ENCODE measurements at regions not wholly inside any gene's neighbourhood (a gene's known extent, or its start where the extent isn't known, plus 50 kb on each side); places are given as distances from the start of the nearest gene placed in this dataset.

DNA sequence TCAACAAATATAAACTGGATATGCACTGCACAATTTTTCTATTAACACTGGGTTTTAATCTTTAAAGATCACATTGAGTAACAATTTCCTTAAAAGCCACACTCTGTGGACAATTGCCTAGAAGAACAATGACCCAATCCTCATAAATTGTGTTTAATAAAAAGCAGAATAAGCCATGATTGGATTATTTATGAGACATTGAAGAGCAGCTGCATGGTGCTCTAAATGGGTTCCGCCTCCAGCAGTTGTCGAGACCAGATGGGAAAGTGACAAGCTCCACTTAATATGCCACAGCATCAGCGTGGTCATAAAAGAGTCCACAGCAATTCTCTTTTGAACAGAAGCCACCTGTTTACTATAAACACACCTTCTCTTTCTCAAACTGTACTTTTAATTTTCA, 635.2 kb upstream of the FRG1 start:
- no peak for DNase-seq
- no peak for ATAC-seq
- intact Hi-C loops (cut with micrococcal nuclease) = no loop called here

DNA sequence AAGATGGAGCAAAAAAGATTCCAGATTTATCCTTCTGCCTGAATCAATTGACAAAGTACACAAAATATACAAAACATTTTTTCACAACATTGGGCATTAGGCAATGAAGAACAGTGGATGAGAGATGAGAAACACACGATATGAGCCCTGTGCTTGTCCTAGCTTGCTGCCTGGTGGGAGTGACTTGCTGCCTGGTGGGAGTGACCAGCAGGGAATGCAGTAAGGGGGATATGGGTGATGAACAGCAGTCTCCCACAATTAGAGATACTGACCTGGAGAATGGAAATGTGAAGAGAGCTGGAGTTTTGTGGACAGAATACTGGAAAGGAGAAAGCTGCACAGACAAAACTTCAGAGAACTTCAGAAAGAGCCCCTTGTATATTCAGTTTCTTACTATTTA, 629.4 kb upstream of the FRG1 start:
- ATAC-seq (no peak), DNase-seq (no peak)
- intact Hi-C loops (cut with micrococcal nuclease) = no loop called here

DNA sequence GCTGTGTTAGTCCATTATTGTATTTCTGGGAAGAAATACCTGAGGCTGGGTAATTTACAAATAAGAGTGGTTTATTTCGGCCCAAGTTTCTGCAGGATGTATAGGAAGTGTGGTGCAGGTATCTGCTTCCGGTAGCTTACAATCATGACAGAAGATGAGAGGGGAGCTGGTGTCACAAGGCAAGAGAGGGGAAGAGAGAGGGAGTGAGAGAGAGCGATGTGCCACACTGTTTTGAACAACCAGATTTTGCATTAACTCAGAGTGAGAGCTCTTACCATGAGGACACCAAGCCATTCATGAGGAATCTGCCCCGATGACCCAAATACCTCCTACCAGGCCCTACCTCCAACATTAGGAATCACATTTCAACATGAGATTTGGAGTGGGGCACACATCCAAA, 627.6 kb upstream of the FRG1 start:
- DNase-seq = no peak
- intact Hi-C loops (cut with micrococcal nuclease) = no loop called here
- ATAC-seq = no peak

DNA sequence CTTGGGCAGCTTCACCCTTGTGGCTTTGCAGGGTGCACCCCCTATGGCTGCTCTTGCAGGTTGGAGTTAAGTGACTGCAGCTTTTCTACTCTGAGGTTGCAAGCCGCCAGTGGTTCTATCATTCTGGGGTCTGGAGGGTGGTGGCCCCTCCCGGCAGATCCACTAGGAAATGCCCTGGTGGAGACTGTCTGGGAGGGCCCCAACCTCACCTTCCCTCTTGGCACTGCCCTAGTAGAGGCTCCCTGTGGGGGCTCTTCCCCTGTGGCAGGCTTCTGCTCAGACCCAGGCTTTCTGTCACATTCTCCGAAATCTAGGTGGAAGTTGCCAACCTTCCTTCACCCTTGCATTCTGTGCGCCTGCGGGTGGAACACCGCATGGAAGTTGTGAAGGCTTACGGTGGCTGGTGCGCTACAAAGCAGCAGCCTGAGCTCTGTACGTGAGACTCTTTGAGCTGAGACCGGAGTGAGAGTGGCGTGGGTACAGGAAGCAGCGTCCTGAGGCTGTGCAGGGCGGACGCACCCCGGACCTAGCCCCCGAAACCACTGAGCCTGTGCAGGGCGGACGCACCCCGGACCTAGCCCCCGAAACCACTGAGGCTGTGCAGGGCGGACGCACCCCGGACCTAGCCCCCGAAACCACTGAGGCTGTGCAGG, 626.7 kb upstream of the FRG1 start:
- ATAC-seq (no peak), DNase-seq (no peak)
- intact Hi-C loops (cut with micrococcal nuclease) = no loop called here

DNA sequence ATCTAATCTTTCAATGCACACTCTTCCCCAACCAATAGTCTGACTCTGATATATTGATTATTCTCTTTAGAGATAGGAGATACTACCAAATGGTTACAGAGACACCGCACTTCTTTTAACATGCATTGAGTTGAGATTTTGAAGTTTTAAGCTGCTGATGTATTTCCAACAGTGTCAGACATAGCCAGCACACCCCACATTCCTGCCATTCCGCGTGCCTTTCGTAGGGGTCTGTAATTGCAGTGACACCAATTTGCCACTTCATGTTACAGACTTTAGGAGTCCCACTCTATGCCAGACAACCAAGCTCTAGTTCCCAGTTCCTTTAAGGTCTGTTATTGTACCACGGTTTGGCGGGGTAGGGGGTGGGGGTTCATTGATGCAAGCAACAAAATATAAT, 618.2 kb upstream of the FRG1 start:
- intact Hi-C loops (cut with micrococcal nuclease) = no loop called here
- DNase-seq (no peak), ATAC-seq (no peak)

DNA sequence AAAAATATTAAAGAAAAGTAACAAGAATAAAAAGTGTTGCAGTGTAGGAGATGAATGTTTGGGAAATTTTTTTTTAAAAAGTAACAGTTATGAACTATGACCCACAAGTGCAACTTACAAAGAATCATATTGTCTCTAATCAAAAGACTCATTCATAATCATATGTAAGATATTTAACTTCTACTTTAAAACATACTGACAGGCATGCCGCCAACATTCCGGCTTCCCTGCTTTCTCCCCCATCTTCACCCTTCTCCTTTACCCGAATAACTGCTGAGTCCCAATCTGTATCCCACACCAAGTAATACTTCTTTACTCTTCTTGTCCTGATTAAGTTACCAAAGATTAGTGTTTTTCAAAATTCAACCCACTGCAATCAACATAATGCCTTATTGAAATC, 598.8 kb upstream of the FRG1 start:
- intact Hi-C loops (cut with micrococcal nuclease) = no loop called here
- no peak for DNase-seq
- no peak for ATAC-seq

DNA sequence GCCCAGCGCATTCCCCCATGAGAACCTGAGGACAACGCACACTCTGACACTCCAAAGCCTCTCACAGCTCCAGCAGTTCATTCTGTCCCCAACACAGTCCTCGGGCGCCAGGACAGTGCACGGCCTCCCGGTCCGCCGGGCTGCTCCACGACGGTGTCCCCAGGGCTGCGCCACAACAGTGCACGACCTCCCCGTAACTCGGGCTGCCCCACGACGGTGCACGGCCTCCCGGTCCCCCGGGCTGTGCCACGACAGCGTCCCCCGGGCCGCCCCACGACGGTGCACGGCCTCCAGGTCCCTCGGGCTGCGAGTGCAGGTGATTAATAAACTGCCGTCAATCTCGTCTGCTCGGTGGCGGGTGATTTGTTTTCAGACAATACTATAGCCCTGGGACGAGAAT, 585.1 kb upstream of the FRG1 start:
- intact Hi-C loops (cut with micrococcal nuclease) = no loop called here
- ATAC-seq = no peak
- no peak for DNase-seq

DNA sequence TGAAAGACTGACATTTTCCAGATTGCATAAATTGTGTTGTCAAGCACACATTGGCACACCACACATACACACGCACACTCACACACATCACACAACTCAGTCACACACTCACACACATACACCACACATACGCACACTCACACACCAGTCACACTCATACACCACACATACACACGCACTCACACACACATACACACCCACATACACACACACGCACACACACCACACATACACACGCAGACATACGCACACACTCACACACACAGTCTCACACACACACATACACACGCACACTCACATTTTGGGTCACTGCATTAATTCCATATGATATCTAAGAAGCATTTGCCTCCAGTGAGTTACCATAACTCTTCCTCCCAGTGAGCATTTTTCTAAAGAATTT, 578.3 kb upstream of the FRG1 start:
- intact Hi-C loops (cut with micrococcal nuclease) = no loop called here
- DNase-seq (no peak), ATAC-seq (no peak)

DNA sequence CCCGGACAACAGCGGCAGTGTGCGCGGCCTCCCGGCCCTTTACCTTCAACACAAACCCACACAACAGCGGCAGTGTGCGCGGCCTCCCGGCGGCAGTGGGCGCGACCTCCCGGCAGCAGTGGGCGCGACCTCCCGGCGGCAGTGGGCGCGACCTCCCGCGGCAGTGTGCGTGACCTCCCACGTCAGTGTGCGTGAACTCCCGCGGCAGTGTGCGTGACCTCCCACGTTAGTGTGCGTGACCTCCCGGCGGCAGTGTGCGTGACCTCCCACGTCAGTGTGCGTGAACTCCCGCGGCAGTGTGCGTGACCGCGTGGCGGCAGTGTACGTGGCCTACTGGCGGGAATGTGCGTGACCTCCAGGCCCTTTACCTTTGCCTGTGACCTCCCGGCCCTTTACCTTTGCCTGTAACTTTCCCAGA, 576.6 kb upstream of the FRG1 start:
- intact Hi-C loops (cut with micrococcal nuclease) = no loop called here
- no peak for ATAC-seq
- DNase-seq = no peak

DNA sequence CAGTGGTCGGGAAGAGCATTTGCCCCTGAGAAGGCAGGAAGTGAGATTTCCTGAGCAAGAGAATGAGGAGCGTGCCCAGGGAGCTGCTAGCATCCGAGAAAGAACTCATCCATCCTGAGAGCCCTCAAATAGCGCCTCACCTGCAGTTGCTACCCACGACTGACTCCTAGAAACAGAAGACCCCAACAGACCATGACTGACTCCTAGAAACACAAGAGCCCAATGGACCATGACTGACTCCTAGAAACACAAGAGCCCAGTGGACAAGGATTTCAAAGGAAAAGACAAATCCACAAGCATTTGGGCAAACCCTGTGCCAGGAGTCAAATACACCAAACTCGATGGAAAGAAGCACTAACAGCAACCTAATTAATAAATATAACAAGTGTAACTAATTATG, 575.2 kb upstream of the FRG1 start:
- no peak for DNase-seq
- intact Hi-C loops (cut with micrococcal nuclease) = no loop called here
- no peak for ATAC-seq

DNA sequence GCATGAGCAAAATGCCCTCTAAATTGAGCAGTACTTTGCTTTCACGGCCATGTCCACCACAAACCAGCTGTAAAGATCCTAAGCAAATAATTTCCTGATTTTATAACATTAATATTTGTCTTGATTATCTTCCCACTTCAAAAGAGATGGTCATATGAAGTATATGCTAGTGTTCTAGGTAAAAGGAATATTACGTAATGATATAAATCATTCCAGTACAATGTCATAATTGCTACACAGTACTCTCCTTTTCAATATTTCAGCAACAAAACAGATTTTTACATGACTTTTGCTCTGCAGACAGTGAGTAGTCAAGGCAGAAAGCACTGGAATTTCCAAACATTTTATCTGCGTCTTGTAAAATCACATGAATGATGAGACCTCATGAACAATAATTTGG, 572.8 kb upstream of the FRG1 start:
- intact Hi-C loops (cut with micrococcal nuclease) = no loop called here
- ATAC-seq (no peak), DNase-seq (no peak)

DNA sequence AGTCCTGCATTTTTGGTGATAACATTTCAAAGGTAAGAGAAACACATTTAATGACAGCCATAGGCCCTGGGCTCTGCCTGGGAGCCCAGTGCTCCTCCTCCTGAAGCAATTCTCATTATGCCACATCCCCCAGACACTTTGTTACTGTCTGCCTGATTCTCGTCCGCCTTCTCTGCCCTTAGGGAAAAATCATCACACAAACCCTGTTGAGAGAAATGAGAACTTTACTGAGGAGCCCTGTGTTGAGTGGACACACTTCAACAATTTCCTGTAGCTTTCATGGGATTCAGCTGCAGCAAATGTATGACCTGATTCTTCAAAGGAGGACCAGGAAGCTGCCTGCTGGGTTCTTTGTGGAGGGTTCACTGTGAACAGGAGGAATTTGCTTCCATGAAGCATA, 566.5 kb upstream of the FRG1 start:
- DNase-seq (no peak), ATAC-seq (no peak)
- intact Hi-C loops (cut with micrococcal nuclease) = no loop called here

DNA sequence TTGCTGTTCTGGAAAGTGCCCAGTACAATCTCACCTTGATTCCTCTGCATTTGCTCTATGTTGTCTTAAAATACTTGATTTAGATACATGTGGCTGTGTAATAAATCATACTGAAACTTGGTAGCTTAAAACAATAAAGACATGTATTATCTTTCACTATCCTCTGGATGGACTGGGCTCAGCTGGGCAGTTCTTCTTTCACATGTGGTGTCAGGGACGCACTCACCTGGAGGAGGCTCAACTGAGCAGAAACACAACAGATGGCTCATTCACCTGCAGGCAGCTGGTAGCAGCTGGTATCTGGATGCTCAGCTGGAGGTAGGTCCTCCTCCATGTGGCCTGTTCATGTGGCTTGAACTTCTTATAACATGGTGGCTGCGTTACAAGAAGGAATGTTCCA, 563.8 kb upstream of the FRG1 start:
- DNase-seq (no peak), ATAC-seq (no peak)
- intact Hi-C loops (cut with micrococcal nuclease) = no loop called here

DNA sequence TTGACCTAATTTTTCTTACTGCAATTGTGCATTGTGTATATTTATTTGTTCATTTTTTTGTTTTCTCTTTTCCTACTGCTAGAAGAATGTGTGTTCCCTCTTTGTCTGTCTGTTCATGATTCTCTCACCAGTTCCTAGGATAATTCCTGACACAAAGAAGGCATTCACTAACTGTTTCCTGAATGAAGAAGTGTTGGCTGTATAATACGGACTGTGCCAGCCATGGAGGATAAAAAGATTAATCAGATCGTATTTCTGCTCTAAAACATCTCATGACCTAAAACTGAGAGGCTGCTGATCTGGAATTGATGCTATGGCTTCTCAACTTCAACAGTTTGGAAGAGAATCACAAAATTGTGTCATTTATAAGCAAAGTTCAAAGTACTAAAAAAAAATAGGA, 563.1 kb upstream of the FRG1 start:
- ATAC-seq (no peak), DNase-seq (no peak)
- intact Hi-C loops (cut with micrococcal nuclease) = no loop called here

DNA sequence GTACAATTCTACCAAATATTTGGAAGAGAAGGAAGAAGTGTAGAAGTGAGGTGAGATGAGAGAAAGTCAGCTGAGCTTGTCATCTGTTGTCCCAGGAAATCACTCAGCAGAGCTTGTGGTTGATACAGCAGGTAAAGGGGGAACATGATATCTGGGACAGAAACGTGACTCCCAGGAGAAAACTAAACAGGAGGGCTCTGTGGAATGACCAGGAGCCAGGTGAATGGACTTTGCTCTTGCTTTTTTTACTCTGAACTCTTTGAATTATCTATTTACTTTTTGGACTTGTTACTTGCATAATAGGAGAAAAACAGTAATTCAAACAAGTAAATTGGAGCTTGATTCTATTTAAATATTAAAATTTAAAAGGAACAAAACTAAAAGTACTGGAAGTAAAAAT, 555.6 kb upstream of the FRG1 start:
- no peak for ATAC-seq
- DNase-seq = no peak
- intact Hi-C loops (cut with micrococcal nuclease) = no loop called here

DNA sequence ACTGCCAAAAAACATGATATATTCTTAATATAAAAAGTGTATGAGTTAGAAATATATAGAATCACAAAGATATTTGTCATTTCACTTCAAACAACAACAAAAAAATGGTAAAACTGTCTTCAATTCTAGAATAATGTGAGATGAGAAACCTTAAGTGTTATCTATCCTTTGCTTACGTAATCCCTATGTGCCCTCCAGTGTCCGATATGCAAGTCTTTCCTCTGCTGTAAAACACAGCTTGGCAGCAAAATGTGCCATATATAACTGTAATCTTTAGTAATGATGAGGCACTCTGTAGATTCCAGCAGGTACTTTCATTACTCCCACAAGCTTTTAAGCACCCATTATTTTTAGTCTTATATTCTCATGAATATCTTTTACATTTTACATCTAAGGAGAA, 555.1 kb upstream of the FRG1 start:
- ATAC-seq (no peak), DNase-seq (no peak)
- intact Hi-C loops (cut with micrococcal nuclease) = no loop called here

DNA sequence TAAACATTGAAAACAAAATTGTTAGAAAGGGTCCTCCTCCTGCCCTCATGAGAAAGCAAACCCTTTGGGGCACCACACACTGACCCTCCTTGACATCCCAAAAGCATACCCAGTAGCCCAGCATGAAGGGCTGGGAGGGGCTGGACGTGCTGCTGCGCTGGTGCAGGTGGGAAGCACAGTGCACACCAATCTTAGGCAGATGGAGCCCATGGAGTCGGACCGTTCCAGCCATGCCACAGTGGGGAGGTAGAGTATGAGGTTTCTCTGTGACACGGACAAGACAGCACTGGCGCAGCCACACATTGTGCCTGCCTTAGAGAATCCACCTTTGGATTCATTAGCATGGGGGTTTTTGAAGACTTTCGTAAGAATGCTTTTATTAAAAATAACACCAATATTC, 544.2 kb upstream of the FRG1 start:
- DNase-seq (no peak), ATAC-seq (no peak)
- intact Hi-C loops (cut with micrococcal nuclease) = no loop called here

DNA sequence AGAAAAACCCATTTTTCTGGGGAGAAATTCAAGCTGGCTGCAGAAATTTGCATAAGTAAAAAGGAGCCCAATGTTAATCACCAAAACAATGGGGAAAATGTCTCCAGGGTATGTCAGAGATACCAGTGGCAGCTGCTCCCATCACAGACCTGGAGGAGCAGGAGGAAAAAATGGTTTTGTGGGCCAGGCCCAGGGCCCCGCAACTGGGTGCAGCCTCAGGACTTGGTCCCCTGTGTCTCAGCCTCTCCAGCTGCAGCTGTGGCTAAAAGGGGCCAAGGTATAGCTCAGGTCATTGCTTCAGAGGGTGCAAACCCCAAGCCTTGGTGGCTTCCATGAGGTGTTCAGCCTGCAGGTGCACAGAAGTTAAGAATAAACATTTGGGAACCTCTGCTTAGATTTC, 536.4 kb upstream of the FRG1 start:
- intact Hi-C loops (cut with micrococcal nuclease) = no loop called here
- no peak for ATAC-seq
- no peak for DNase-seq

DNA sequence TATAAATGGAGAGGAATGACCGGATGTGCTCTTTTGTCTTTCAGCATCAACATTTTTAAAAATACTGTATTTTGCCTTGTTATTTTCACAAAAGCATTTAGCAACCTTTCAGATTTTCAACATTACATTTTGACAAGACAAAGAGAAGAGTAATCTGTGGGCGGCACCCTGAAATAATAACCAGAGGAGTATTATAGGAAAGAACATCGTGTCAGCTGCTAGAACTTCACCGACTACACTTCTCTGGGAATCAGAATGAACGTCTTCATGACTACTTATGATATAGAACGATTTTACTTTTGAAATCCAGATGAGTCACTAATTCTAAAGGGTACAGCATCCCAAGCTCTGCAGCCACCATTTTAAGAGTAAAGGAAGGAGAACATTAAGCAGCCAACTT, 531.5 kb upstream of the FRG1 start:
- intact Hi-C loops (cut with micrococcal nuclease) = no loop called here
- ATAC-seq (no peak), DNase-seq (no peak)

DNA sequence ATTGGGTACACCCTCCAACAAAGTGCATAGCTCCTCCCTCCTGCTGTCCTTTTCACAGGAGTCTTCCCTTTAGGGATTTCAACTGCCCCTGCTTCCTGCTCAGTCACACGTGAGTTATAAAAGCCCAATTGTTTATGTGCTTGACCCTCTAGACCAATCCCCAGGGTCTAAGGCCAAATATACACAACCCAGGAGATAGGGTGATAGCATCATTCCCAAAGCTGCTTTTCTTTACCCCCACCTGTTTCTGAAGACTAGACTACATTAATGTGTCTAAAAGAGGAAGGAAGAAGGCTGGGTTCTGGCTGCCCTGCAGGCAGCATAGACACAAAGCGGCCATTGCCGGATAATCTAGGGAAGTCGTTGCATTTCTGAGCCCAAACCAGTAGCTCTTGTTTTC, 526.7 kb upstream of the FRG1 start:
- ATAC-seq = no peak
- intact Hi-C loops (cut with micrococcal nuclease) = no loop called here
- no peak for DNase-seq

DNA sequence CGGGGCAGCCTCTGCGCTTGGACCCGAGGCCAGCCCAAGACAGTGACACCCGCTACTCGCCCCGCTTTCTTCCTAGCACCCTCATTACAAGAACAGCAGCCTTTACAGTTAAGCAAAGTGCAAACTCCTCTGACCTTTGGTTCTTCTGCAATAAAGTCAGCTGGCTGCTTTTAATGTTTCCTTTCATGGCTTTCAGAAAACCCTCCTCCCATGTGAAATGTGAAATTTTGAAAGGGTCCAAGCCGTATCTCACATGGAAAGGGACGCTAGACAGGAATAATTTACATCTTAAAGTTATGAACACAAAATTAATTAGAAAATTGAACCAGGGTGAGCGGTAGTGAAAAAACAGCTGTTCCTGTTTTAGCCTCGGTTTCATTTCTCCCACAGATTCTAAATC, 520.1 kb upstream of the FRG1 start:
- intact Hi-C loops (cut with micrococcal nuclease) = no loop called here
- DNase-seq = no peak
- no peak for ATAC-seq

DNA sequence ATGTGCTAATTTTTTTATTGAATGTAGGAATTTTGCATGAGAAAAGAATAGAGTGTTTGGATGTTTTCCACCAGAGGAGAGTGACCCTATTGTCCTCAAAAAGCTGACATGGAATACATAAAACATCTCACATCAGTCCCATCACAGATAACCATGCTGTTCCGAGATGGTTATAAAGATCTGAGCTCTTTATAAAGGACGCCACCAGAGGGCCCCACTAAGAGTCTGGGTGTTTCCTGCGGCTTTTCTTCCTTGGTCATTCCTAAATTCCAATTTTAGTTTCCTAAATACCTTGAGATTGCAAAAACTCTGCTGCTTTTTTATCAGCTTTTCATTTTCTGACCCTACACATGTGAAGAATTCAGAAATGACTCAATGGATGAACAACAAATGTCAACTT, 504.5 kb upstream of the FRG1 start:
- no peak for DNase-seq
- intact Hi-C loops (cut with micrococcal nuclease) = no loop called here
- no peak for ATAC-seq
